HPDE6-E6E7 (cell line): ENCODE measurements at regions not wholly inside any gene's neighbourhood (a gene's known extent, or its start where the extent isn't known, plus 50 kb on each side); places are given as distances from the start of the nearest gene placed in this dataset.
"Not testable (repeated sequence)": the region's sequence is repeated elsewhere in the genome, so short reads cannot be mapped to it uniquely, and the experiment has no call there.

ENCODE experiments used
- DNase-seq: peaks from one replicate; pipeline ENCODE4 v3.0.0; 2011; ENCODE audit warnings: missing footprints; ENCODE audit errors: extremely low spot score

GRCh38 chr2:145543155-145543554 lies 1023.2 kb upstream of the ZEB2 start:
- DNase-seq: no peak

- no peak for DNase-seq
Measured at GRCh38 chr2:145541028-145541427, 1021.1 kb upstream of the ZEB2 start.

- no peak for DNase-seq
Measured at GRCh38 chr2:145538661-145539350, 1018.9 kb upstream of the ZEB2 start.

- no peak for DNase-seq
Measured at GRCh38 chr2:145530653-145531052, 1010.7 kb upstream of the ZEB2 start.

- no peak for DNase-seq
Measured at GRCh38 chr2:145524836-145525235, 1004.9 kb upstream of the ZEB2 start.

- DNase-seq: no peak
Measured at GRCh38 chr2:145524303-145524702, 1004.4 kb upstream of the ZEB2 start.

GRCh38 chr2:145519254-145519653 lies 999.3 kb upstream of the ZEB2 start:
- DNase-seq: not testable (repeated sequence)

- DNase-seq: no peak
Measured at GRCh38 chr2:145511946-145512345, 992.0 kb upstream of the ZEB2 start.

GRCh38 chr2:145503511-145503910 lies 983.6 kb upstream of the ZEB2 start:
- no peak for DNase-seq

GRCh38 chr2:145501920-145502319 lies 982.0 kb upstream of the ZEB2 start:
- no peak for DNase-seq

GRCh38 chr2:145495590-145495989 lies 975.7 kb upstream of the ZEB2 start:
- no peak for DNase-seq

GRCh38 chr2:145494441-145494840 lies 974.5 kb upstream of the ZEB2 start:
- no peak for DNase-seq

GRCh38 chr2:145488571-145488970 lies 968.7 kb upstream of the ZEB2 start:
- no peak for DNase-seq

GRCh38 chr2:145484448-145485097 lies 964.7 kb upstream of the ZEB2 start:
- peak; percentile 27 for DNase-seq

- no peak for DNase-seq
Measured at GRCh38 chr2:145483854-145484253, 963.9 kb upstream of the ZEB2 start.

GRCh38 chr2:145481334-145481922 lies 961.5 kb upstream of the ZEB2 start:
- DNase-seq: no peak

- DNase-seq: no peak
Measured at GRCh38 chr2:145464866-145465265, 944.9 kb upstream of the ZEB2 start.

- DNase-seq: no peak
Measured at GRCh38 chr2:145460112-145460511, 940.2 kb upstream of the ZEB2 start.

- DNase-seq: no peak
Measured at GRCh38 chr2:145431181-145431951, 911.4 kb upstream of the ZEB2 start.

- no peak for DNase-seq
Measured at GRCh38 chr2:145423809-145424208, 903.9 kb upstream of the ZEB2 start.

- no peak for DNase-seq
Measured at GRCh38 chr2:145422576-145422975, 902.7 kb upstream of the ZEB2 start.

GRCh38 chr2:145421841-145422240 lies 901.9 kb upstream of the ZEB2 start:
- no peak for DNase-seq
